Mesenchymal stem cell (in vitro differentiated cells and primary cell): ENCODE measurements at regions not wholly inside any gene's neighbourhood (a gene's known extent, or its start where the extent isn't known, plus 50 kb on each side); places are given as distances from the start of the nearest gene placed in this dataset.

Source experiments
- DNase-seq: peaks from one replicate; pipeline ENCODE4 v3.0.0-alpha.2; 2013
- H2AFZ ChIP-seq: one replicate; pipeline ENCODE4 v1.6.1; 2013; ENCODE audit warnings: low read depth, mild to moderate bottlenecking, control low read depth, inconsistent platforms, low read length, moderate library complexity
- H2AK5ac ChIP-seq: 2 replicates; pipeline ENCODE4 v1.6.1; 2013; ENCODE audit warnings: low read length, moderate library complexity, mild to moderate bottlenecking, inconsistent platforms; ENCODE audit not compliant: severe bottlenecking
- H2BK120ac ChIP-seq: one replicate; pipeline ENCODE4 v1.6.1; 2013; ENCODE audit warnings: low read depth, mild to moderate bottlenecking, inconsistent platforms, low read length, moderate library complexity
- H2BK12ac ChIP-seq, 2 experiments: one replicate each; pipeline ENCODE4 v1.6.1; 2013; ENCODE audit warnings: inconsistent platforms in 2 of 2, low read length in 2 of 2, mild to moderate bottlenecking in 2 of 2, moderate library complexity in 2 of 2, control low read depth in 1 of 2
- H2BK15ac ChIP-seq: one replicate; pipeline ENCODE4 v1.6.1; 2013; ENCODE audit warnings: mild to moderate bottlenecking, low read depth, inconsistent platforms; ENCODE audit not compliant: poor library complexity, severe bottlenecking
- H2BK5ac ChIP-seq: 2 replicates; pipeline ENCODE4 v1.6.1; 2013; ENCODE audit warnings: low read depth, mild to moderate bottlenecking, low read length, control low read depth, inconsistent platforms; ENCODE audit not compliant: poor library complexity, severe bottlenecking
- H3K14ac ChIP-seq, 2 experiments: one replicate each; pipeline ENCODE4 v1.6.1; 2013; ENCODE audit warnings: inconsistent platforms in 2 of 2, low read length in 2 of 2, control low read depth in 1 of 2, mild to moderate bottlenecking in 1 of 2, moderate library complexity in 1 of 2
- H3K18ac ChIP-seq, 2 experiments: one replicate each; pipeline ENCODE4 v1.6.1; 2013; ENCODE audit warnings: inconsistent platforms in 2 of 2, low read length in 2 of 2, control low read depth in 1 of 2, low read depth in 1 of 2, mild to moderate bottlenecking in 1 of 2
- H3K23ac ChIP-seq, 2 experiments: one replicate each; pipeline ENCODE4 v1.6.1; 2013; ENCODE audit warnings: inconsistent platforms in 2 of 2, low read length in 2 of 2, mild to moderate bottlenecking in 2 of 2, moderate library complexity in 2 of 2, control low read depth in 1 of 2
- H3K27ac ChIP-seq: 2 replicates; pipeline ENCODE4 v1.5.1; 2013; ENCODE audit warnings: mild to moderate bottlenecking, moderate library complexity, low read length, control low read depth, inconsistent platforms; ENCODE audit not compliant: poor library complexity, severe bottlenecking
- H3K27me3 ChIP-seq, 2 experiments: 2 replicates each; pipeline versions ENCODE4 v1.6.1 to v1.7.0; 2013; ENCODE audit warnings: low read length in 2 of 2, mild to moderate bottlenecking in 2 of 2, moderate library complexity in 2 of 2, control low read depth in 1 of 2, inconsistent platforms in 1 of 2; ENCODE audit not compliant: control insufficient read depth in 1 of 2, insufficient read depth in 1 of 2
- H3K36me3 ChIP-seq, 2 experiments: 2 replicates each; pipeline versions ENCODE4 v1.6.1 to v1.7.0; 2013; ENCODE audit warnings: low read length in 2 of 2, control low read depth in 1 of 2, inconsistent platforms in 1 of 2, low read depth in 1 of 2, mild to moderate bottlenecking in 1 of 2; ENCODE audit not compliant: insufficient read depth in 2 of 2, control insufficient read depth in 1 of 2
- H3K4ac ChIP-seq, 2 experiments: one replicate each; pipeline ENCODE4 v1.6.1; 2013; ENCODE audit warnings: inconsistent platforms in 2 of 2, low read length in 2 of 2, mild to moderate bottlenecking in 2 of 2, moderate library complexity in 2 of 2, control low read depth in 1 of 2, low read depth in 1 of 2
- H3K4me1 ChIP-seq: 2 replicates; pipeline ENCODE4 v1.6.1; 2013; ENCODE audit warnings: low read depth, low read length, control low read depth; ENCODE audit not compliant: control insufficient read depth, insufficient read depth
- H3K4me2 ChIP-seq: 2 replicates; pipeline ENCODE4 v1.6.1; 2013; ENCODE audit warnings: low read length, mild to moderate bottlenecking, inconsistent platforms; ENCODE audit not compliant: poor library complexity, severe bottlenecking
- H3K4me3 ChIP-seq, 2 experiments: 2 replicates each; pipeline versions ENCODE4 v1.5.1 to v1.7.0; 2013; ENCODE audit warnings: low read length in 2 of 2, mild to moderate bottlenecking in 2 of 2, control low read depth in 1 of 2, low read depth in 1 of 2; ENCODE audit not compliant: insufficient read depth in 1 of 2
- H3K79me1 ChIP-seq: replicated peaks from 2 replicates; pipeline ENCODE4 v1.6.1; 2013; ENCODE audit warnings: mild to moderate bottlenecking, control low read depth, low read length, inconsistent platforms; ENCODE audit not compliant: poor library complexity, severe bottlenecking
- H3K9ac ChIP-seq: 2 replicates; pipeline ENCODE4 v1.7.0; 2013; ENCODE audit warnings: mild to moderate bottlenecking, low read length, moderate library complexity
- H3K9me3 ChIP-seq: 2 replicates; pipeline ENCODE4 v1.7.0; 2013; ENCODE audit warnings: mild to moderate bottlenecking, low read length; ENCODE audit not compliant: control insufficient read depth
- H4K8ac ChIP-seq: one replicate; pipeline ENCODE4 v1.6.1; 2013; ENCODE audit warnings: inconsistent platforms, mild to moderate bottlenecking, low read length, moderate library complexity
- H4K91ac ChIP-seq: one replicate; pipeline ENCODE4 v1.6.1; 2013; ENCODE audit warnings: mild to moderate bottlenecking, low read length, inconsistent platforms
- WGBS: methylation state at CpG from one replicate; pipeline ENCODE4 v1.1.7; 2013; ENCODE audit warnings: mixed read lengths; 5-methylcytosine and 5-hydroxymethylcytosine counted together

DNA sequence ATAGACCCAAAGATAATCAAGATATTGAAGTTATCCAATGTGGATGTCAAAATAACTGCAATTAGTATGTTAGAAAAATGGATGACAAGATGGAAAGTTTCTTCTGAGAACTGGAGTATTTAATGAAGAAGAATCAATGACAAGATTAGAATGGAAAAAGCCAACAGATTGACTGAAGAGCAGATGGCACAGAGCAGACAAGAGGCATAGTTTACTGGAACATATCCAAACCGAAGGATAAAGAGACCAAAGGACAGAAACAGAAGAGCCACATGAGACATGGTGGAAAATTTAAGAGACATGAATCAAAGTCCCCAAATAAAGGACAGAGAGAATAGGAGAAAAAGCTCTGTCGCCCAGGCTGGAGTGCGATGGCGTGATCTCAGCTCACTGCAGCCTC lies 89.6 kb upstream of the RXFP2 start:
- 87% methylated on average over 4 of the region's 4 CpGs for WGBS
- no peak overlapping the region for H2BK5ac ChIP-seq
- no peak overlapping the region for H4K8ac ChIP-seq
- H3K27me3 ChIP-seq = no peaks in the 10 kb centered on the region
- H2BK120ac ChIP-seq = no peak overlapping the region
- no peaks in the 10 kb centered on the region for H3K79me1 ChIP-seq
- no peak overlapping the region for H3K14ac ChIP-seq
- no peak for DNase-seq
- no peaks in the 10 kb centered on the region for H3K4me1 ChIP-seq
- no peak overlapping the region for H2BK12ac ChIP-seq
- H3K18ac ChIP-seq = no peak overlapping the region
- no peak overlapping the region for H3K23ac ChIP-seq
- H2BK15ac ChIP-seq = no peak overlapping the region
- H3K27ac ChIP-seq = no peak overlapping the region
- H3K4me2 ChIP-seq = no peak overlapping the region
- H2AFZ ChIP-seq = no peak overlapping the region
- H3K9ac ChIP-seq = no peak overlapping the region
- no peak overlapping the region for H3K4ac ChIP-seq
- no peaks in the 10 kb centered on the region for H3K36me3 ChIP-seq
- H4K91ac ChIP-seq = no peak overlapping the region
- H2AK5ac ChIP-seq = no peak overlapping the region
- no peak overlapping the region for H3K4me3 ChIP-seq
- no peaks in the 10 kb centered on the region for H3K9me3 ChIP-seq

DNA sequence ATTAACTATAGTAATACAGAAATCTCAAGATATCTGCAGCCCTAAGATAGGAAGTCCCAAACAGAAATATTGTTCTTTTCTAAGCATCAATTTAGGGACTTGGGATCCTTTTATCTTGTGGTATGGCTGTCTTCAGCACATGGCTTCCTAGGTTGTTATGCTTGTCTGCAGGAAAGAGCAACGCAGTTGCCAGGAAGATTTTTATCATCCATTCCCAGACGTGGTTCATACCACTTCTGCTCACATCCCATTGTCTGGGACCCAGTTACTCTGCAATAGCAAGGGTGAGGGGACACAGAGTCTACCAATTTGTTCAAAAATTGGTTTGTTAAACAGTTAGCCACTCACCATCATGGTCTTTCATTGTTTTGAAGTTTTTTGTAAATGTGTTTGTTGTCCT lies 85.6 kb upstream of the RXFP2 start:
- no peak overlapping the region for H2AK5ac ChIP-seq
- H3K27ac ChIP-seq = no peak overlapping the region
- H3K79me1 ChIP-seq = no peaks in the 10 kb centered on the region
- no peak overlapping the region for H4K91ac ChIP-seq
- no peak overlapping the region for H2BK15ac ChIP-seq
- H3K36me3 ChIP-seq = no peaks in the 10 kb centered on the region
- H2BK5ac ChIP-seq = no peak overlapping the region
- H3K4me3 ChIP-seq = no peak overlapping the region
- no peak overlapping the region for H3K18ac ChIP-seq
- H3K9ac ChIP-seq = no peak overlapping the region
- no peak for DNase-seq
- H4K8ac ChIP-seq = no peak overlapping the region
- no peak overlapping the region for H2BK12ac ChIP-seq
- H3K14ac ChIP-seq = no peak overlapping the region
- H3K27me3 ChIP-seq = no peaks in the 10 kb centered on the region
- no peak overlapping the region for H2BK120ac ChIP-seq
- H3K23ac ChIP-seq = no peak overlapping the region
- H3K4me2 ChIP-seq = no peak overlapping the region
- H3K4ac ChIP-seq = no peak overlapping the region
- no peak overlapping the region for H2AFZ ChIP-seq
- H3K4me1 ChIP-seq = no peaks in the 10 kb centered on the region
- H3K9me3 ChIP-seq = no peaks in the 10 kb centered on the region
- WGBS = 57% methylated on average over 2 of the region's 2 CpGs

DNA sequence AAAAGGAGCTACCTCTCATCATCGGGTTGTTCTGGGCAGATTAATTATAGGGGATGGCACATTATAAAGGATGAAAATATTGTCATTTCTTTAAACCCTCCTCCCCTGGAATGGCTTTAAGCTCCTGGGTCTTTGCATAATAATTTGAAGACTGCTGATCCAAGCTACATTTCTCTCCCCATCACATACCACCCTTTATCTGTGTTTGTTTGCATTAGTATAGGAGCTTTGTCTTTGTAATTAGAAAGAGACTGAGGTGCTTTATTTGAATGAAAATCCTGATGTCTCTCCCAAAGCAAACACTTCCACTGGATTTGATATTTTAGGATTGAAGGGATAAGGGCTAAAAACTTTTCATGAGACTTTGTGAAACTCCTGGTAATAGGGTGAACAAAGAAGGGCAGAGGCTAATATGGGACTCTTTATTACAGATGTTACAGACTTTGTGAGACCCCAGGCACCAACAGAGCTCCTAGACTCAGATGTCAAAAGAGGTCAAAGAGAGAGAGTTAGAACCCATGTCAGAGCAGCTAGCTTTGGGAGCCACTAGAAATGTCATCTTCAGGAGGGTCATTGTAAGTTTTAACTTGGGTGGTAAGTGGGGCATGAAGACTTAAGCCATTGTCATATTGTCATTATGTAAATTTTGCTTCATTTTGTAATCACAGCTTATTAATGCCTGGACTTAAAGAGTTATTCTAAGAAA lies 75.3 kb upstream of the RXFP2 start:
- H2BK15ac ChIP-seq = no peak overlapping the region
- H3K27me3 ChIP-seq = no peaks in the 10 kb centered on the region
- H3K27ac ChIP-seq = no peak overlapping the region
- H3K36me3 ChIP-seq = no peaks in the 10 kb centered on the region
- no peak overlapping the region for H2BK12ac ChIP-seq
- H3K9me3 ChIP-seq = peaks cover 7% of the 10 kb centered on the region
- H3K4ac ChIP-seq = no peak overlapping the region
- H2AK5ac ChIP-seq = no peak overlapping the region
- no peak overlapping the region for H3K4me2 ChIP-seq
- no peak overlapping the region for H3K14ac ChIP-seq
- no peaks in the 10 kb centered on the region for H3K4me1 ChIP-seq
- H3K9ac ChIP-seq = no peak overlapping the region
- WGBS = no CpG with 5 or more reads among the region's 1 CpG
- H3K79me1 ChIP-seq = no peaks in the 10 kb centered on the region
- H3K4me3 ChIP-seq = no peak overlapping the region
- no peak overlapping the region for H2BK120ac ChIP-seq
- no peak overlapping the region for H2BK5ac ChIP-seq
- no peak overlapping the region for H4K8ac ChIP-seq
- H3K18ac ChIP-seq = no peak overlapping the region
- H2AFZ ChIP-seq = no peak overlapping the region
- DNase-seq = no peak
- H3K23ac ChIP-seq = no peak overlapping the region
- no peak overlapping the region for H4K91ac ChIP-seq

DNA sequence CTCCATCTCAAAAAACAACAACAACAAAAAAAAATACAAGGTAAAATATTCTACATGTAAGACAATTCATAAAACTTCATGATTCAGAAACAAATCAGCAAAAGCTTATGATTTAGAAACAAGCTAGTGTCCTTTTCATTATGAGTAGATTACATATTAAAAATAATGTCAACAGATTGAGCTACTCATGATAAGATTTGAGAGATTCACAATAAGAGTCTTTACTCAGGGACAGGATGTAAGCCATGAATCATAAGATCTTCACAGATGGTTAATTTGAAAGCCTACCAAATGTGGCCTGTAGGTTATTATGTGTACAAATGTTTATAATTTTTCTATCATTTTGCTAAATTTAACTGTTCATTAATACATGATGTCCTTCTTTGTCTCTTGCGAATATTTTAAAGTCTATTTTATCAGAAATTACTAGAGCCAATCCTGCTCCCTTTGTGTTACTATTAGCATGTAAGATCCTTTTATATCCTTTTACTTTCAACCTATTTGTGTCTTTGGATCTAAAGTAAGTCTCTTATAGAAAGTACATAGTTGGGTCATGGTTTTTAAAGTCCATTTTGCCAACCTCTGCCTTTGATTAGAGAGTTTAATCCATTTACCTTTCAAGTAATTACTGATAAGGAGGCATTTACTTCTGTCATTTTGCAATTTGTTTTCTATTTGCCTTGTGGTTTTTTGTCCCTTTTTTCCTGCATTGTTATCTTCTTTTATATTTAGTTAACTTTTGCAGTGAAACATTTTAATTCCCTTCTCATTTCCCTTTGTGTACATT lies 68.3 kb upstream of the RXFP2 start:
- H2BK5ac ChIP-seq = no peak overlapping the region
- no peak overlapping the region for H4K8ac ChIP-seq
- no peak overlapping the region for H3K18ac ChIP-seq
- no peaks in the 10 kb centered on the region for H3K4me1 ChIP-seq
- H3K27me3 ChIP-seq = no peaks in the 10 kb centered on the region
- H2AFZ ChIP-seq = no peak overlapping the region
- WGBS = no CpG with 5 or more reads among the region's 1 CpG
- H2BK120ac ChIP-seq = no peak overlapping the region
- no peak overlapping the region for H4K91ac ChIP-seq
- H2AK5ac ChIP-seq = no peak overlapping the region
- H3K4me2 ChIP-seq = no peak overlapping the region
- H2BK12ac ChIP-seq = no peak overlapping the region
- H3K4ac ChIP-seq = no peak overlapping the region
- no peak overlapping the region for H3K23ac ChIP-seq
- no peak overlapping the region for H3K9ac ChIP-seq
- H3K4me3 ChIP-seq = no peak overlapping the region
- H3K9me3 ChIP-seq = peaks cover 7% of the 10 kb centered on the region
- no peaks in the 10 kb centered on the region for H3K36me3 ChIP-seq
- H3K14ac ChIP-seq = no peak overlapping the region
- no peaks in the 10 kb centered on the region for H3K79me1 ChIP-seq
- DNase-seq = no peak
- H3K27ac ChIP-seq = no peak overlapping the region
- no peak overlapping the region for H2BK15ac ChIP-seq
